ENCODE measurements at regions not wholly inside any gene's neighbourhood (a gene's known extent, or its start where the extent isn't known, plus 50 kb on each side); places are given as distances from the start of the nearest gene placed in this dataset.

GRCh38 chr4:160485071-160485687, 1382.3 kb downstream of the RAPGEF2 start:
- in situ Hi-C loops (cut with MboI; ENCODE audit: low sequenced_read_pairs, unreplicated experiment): no loop called here
- TF ChIP-seq CTCF (IDR thresholded peaks at IDR 0.05; ENCODE audit: borderline replicate concordance, control extremely low read depth, extremely low read depth, insufficient read depth, missing control alignments): no peak
- DNase-seq (ENCODE audit: low spot score): no peak

- in situ Hi-C loops (cut with MboI; ENCODE audit: low sequenced_read_pairs, unreplicated experiment): no loop called here
- no peak for DNase-seq (ENCODE audit: low spot score)
- TF ChIP-seq CTCF (IDR thresholded peaks at IDR 0.05; ENCODE audit: borderline replicate concordance, control extremely low read depth, extremely low read depth, insufficient read depth, missing control alignments): no peak
Measured at GRCh38 chr4:160492181-160492580, 1389.3 kb downstream of the RAPGEF2 start.

- in situ Hi-C loops (cut with MboI; ENCODE audit: low sequenced_read_pairs, unreplicated experiment): no loop called here
- no peak for DNase-seq (ENCODE audit: low spot score)
- TF ChIP-seq CTCF (IDR thresholded peaks at IDR 0.05; ENCODE audit: borderline replicate concordance, control extremely low read depth, extremely low read depth, insufficient read depth, missing control alignments): no peak
Measured at GRCh38 chr4:160493206-160493605, 1390.3 kb downstream of the RAPGEF2 start.

GRCh38 chr4:160495356-160495755, 1392.5 kb downstream of the RAPGEF2 start:
- in situ Hi-C loops (cut with MboI; ENCODE audit: low sequenced_read_pairs, unreplicated experiment): no loop called here
- no peak for TF ChIP-seq CTCF (IDR thresholded peaks at IDR 0.05; ENCODE audit: borderline replicate concordance, control extremely low read depth, extremely low read depth, insufficient read depth, missing control alignments)
- DNase-seq (ENCODE audit: low spot score): no peak

GRCh38 chr4:160498211-160498610, 1395.3 kb downstream of the RAPGEF2 start:
- no peak for DNase-seq (ENCODE audit: low spot score)
- in situ Hi-C loops (cut with MboI; ENCODE audit: low sequenced_read_pairs, unreplicated experiment): no loop called here
- TF ChIP-seq CTCF (IDR thresholded peaks at IDR 0.05; ENCODE audit: borderline replicate concordance, control extremely low read depth, extremely low read depth, insufficient read depth, missing control alignments): no peak

GRCh38 chr4:160505724-160506123, 1402.8 kb downstream of the RAPGEF2 start:
- DNase-seq (ENCODE audit: low spot score): no peak
- in situ Hi-C loops (cut with MboI; ENCODE audit: low sequenced_read_pairs, unreplicated experiment): no loop called here
- no peak for TF ChIP-seq CTCF (IDR thresholded peaks at IDR 0.05; ENCODE audit: borderline replicate concordance, control extremely low read depth, extremely low read depth, insufficient read depth, missing control alignments)

Data from GM13976 (cell line).